ENCODE measurements at regions not wholly inside any gene's neighbourhood (a gene's known extent, or its start where the extent isn't known, plus 50 kb on each side); places are given as distances from the start of the nearest gene placed in this dataset.

DNA sequence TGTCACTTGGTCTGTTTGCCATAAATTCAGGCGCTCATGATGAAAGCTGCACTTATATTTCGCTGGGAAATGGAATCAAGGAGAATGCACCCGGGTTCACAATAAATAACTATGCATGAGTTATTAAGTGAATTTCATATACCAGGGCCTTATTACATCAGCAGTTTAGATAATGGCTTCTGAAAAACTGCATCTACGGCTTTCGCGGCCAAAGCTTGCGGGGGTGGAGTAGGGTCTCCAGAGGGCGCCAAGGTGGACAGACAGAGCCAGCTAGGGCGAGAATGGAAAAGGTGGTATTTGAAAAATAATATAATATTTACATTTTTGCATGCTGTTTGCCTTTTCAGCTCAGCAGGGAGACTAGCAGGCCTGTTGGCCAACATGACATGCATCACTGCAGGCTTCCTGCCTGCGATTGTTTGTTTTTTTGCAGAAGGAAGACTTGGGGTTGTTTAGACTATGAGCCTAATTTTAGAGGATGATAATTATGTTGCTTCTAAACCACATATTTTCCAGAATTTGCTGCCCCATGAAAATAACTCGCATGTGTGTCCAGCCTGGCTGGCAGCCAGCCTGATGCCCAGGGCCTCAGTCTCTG is 173.8 kb upstream of the IRX3 start:
- intact Hi-C loops (cut with micrococcal nuclease), result no loop called here
- H3K27me3 Mint-ChIP-seq (ENCODE audit: insufficient read depth, unreplicated experiment), result no peaks in the 10 kb centered on the region
- no peak for DNase-seq (ENCODE audit: unreplicated experiment)
- TF ChIP-seq, protein P1, sequence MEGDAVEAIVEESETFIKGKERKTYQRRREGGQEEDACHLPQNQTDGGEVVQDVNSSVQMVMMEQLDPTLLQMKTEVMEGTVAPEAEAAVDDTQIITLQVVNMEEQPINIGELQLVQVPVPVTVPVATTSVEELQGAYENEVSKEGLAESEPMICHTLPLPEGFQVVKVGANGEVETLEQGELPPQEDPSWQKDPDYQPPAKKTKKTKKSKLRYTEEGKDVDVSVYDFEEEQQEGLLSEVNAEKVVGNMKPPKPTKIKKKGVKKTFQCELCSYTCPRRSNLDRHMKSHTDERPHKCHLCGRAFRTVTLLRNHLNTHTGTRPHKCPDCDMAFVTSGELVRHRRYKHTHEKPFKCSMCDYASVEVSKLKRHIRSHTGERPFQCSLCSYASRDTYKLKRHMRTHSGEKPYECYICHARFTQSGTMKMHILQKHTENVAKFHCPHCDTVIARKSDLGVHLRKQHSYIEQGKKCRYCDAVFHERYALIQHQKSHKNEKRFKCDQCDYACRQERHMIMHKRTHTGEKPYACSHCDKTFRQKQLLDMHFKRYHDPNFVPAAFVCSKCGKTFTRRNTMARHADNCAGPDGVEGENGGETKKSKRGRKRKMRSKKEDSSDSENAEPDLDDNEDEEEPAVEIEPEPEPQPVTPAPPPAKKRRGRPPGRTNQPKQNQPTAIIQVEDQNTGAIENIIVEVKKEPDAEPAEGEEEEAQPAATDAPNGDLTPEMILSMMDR (IDR thresholded peaks at IDR 0.05; ENCODE audit: unreplicated experiment), result no peak
- no peak overlapping the region for H3K27ac Mint-ChIP-seq (ENCODE audit: low read depth, unreplicated experiment)
- BruUV-seq (replicated peaks), result no TSS peak
- CTCF ChIA-PET, result interaction anchor here (1.1 to 1.2 kb wide), 2 partner anchors 11 to 79 kb away, joined by 4 read pairs; no protein-coding TSS in a partner anchor
- POLR2A ChIA-PET, result interaction anchor here (1.0 to 1.5 kb wide), 2 partner anchors 12 to 15 kb away, joined by 3 to 10 read pairs; no protein-coding TSS in a partner anchor
- H3K4me1 Mint-ChIP-seq (ENCODE audit: insufficient read depth, unreplicated experiment), result peaks cover 7% of the 10 kb centered on the region
- H3K36me3 Mint-ChIP-seq (ENCODE audit: insufficient read depth, unreplicated experiment), result no peaks in the 10 kb centered on the region
- no peak overlapping the region for H3K4me3 Mint-ChIP-seq (ENCODE audit: unreplicated experiment)
- H3K9me3 Mint-ChIP-seq (ENCODE audit: unreplicated experiment), result peaks cover 17% of the 10 kb centered on the region

DNA sequence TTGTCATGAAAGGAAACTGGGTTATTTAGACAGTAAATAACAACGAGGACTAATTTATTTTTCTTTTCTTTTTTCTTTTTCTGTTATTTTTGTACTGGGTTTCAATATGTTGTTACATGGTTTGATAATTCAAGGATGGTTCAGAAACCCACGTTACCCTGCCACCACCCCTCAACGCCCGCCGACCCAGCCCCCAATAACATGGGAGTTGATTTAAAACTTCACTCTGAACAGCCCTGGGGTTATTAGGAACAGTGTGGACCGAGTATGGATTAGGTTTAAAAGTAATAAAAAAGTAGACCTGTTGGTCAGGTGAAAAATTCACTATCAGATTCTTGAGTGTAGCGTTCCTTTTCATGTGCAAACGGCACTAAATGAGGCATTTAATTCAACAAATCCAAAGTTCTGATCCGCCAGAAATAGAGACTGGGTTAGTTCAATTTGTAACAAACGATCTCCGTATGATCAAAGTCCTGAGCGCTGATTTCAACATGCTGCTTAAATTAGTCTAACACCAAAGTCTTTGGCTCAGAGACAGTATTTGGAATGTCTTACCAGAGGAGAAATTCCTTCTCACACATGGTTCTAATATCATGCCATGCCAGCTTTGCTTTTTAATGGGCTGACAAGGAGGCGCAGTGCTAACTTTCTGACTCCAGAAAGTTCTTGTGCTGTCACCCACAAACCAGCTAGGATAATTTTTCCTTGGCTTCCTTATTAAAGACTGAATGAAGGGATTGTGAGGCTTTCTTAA is 173.1 kb upstream of the IRX3 start:
- ChIA-PET POLR2A (interaction anchor here (1.0 kb wide), 1 partner anchor 16 kb away, joined by 3 read pairs; no protein-coding TSS in a partner anchor), CTCF (interaction anchor here (1.2 kb wide), 1 partner anchor 10 kb away, joined by 4 read pairs; no protein-coding TSS in a partner anchor)
- peaks cover 7% of the 10 kb centered on the region for H3K4me1 Mint-ChIP-seq (ENCODE audit: insufficient read depth, unreplicated experiment)
- H3K27me3 Mint-ChIP-seq (ENCODE audit: insufficient read depth, unreplicated experiment), result no peaks in the 10 kb centered on the region
- peaks cover 10% of the 10 kb centered on the region for H3K9me3 Mint-ChIP-seq (ENCODE audit: unreplicated experiment)
- no peaks in the 10 kb centered on the region for H3K36me3 Mint-ChIP-seq (ENCODE audit: insufficient read depth, unreplicated experiment)
- TF ChIP-seq, protein P1 (IDR thresholded peaks at IDR 0.05; ENCODE audit: unreplicated experiment), result no peak
- no peak overlapping the region for H3K4me3 Mint-ChIP-seq (ENCODE audit: unreplicated experiment)
- no peak overlapping the region for H3K27ac Mint-ChIP-seq (ENCODE audit: low read depth, unreplicated experiment)
- DNase-seq (ENCODE audit: unreplicated experiment), result no peak
- intact Hi-C loops (cut with micrococcal nuclease), result no loop called here
- no TSS peak for BruUV-seq (replicated peaks)

DNA sequence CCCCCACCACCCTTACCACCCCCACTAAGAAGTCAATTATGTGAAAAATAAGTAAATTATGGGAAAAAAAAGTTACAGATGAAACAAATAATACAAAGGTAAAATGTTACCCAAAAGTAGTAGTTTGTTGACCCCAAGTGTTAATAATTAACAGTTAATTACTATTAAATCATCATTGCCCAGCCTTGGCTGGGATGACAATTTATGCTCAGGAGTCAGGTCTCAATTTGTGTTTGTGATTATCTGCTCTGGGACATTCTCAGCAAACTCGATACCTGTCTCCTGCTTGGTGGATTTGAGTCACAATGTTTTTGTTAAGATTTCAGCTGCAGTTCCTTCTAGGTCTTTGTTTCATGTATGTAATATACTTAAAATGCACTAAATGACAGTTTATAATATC is 172.3 kb upstream of the IRX3 start:
- peaks cover 7% of the 10 kb centered on the region for H3K4me1 Mint-ChIP-seq (ENCODE audit: insufficient read depth, unreplicated experiment)
- TF ChIP-seq, protein P1 (IDR thresholded peaks at IDR 0.05; ENCODE audit: unreplicated experiment), result no peak
- intact Hi-C loops (cut with micrococcal nuclease), result no loop called here
- CTCF ChIA-PET, result no interaction called here
- no TSS peak for BruUV-seq (replicated peaks)
- POLR2A ChIA-PET, result no interaction called here
- H3K4me3 Mint-ChIP-seq (ENCODE audit: unreplicated experiment), result no peak overlapping the region
- DNase-seq (ENCODE audit: unreplicated experiment), result no peak
- H3K9me3 Mint-ChIP-seq (ENCODE audit: unreplicated experiment), result peaks cover 9% of the 10 kb centered on the region
- no peaks in the 10 kb centered on the region for H3K27me3 Mint-ChIP-seq (ENCODE audit: insufficient read depth, unreplicated experiment)
- no peak overlapping the region for H3K27ac Mint-ChIP-seq (ENCODE audit: low read depth, unreplicated experiment)
- H3K36me3 Mint-ChIP-seq (ENCODE audit: insufficient read depth, unreplicated experiment), result no peaks in the 10 kb centered on the region

DNA sequence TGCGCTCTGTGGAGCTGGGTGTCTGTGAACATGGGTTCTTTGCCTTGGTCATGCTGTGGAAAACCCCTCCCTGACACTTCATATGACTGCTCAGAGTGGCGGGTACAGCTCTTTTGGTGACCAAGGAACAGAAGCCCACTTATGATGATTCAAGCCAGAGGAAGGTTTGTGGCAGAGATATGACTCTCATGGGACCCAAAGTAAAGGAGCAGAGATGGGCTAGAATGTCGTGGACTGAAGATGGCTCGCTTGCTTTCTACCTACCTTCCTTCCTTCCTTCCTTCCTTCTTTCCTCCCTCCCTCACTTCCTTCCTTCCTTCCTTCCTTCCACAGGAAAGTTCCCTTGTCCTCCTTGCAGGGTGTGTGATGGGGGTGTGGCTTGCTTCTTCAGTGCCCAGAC is 169.7 kb upstream of the IRX3 start:
- intact Hi-C loops (cut with micrococcal nuclease), result no loop called here
- CTCF ChIA-PET, result interaction anchor here (0.7 to 1.1 kb wide), 2 partner anchors 18 to 173 kb away, joined by 4 to 7 read pairs; no protein-coding TSS in a partner anchor
- H3K27ac Mint-ChIP-seq (ENCODE audit: low read depth, unreplicated experiment), result no peak overlapping the region
- H3K4me3 Mint-ChIP-seq (ENCODE audit: unreplicated experiment), result no peak overlapping the region
- no peaks in the 10 kb centered on the region for H3K9me3 Mint-ChIP-seq (ENCODE audit: unreplicated experiment)
- no peaks in the 10 kb centered on the region for H3K27me3 Mint-ChIP-seq (ENCODE audit: insufficient read depth, unreplicated experiment)
- H3K4me1 Mint-ChIP-seq (ENCODE audit: insufficient read depth, unreplicated experiment), result no peaks in the 10 kb centered on the region
- BruUV-seq (replicated peaks), result no TSS peak
- DNase-seq (ENCODE audit: unreplicated experiment), result no peak
- no peaks in the 10 kb centered on the region for H3K36me3 Mint-ChIP-seq (ENCODE audit: insufficient read depth, unreplicated experiment)
- POLR2A ChIA-PET, result no interaction called here
- TF ChIP-seq, protein P1 (IDR thresholded peaks at IDR 0.05; ENCODE audit: unreplicated experiment), result no peak
